Ascending aorta (tissue), 2 donors: ENCODE measurements at regions not wholly inside any gene's neighbourhood (a gene's known extent, or its start where the extent isn't known, plus 50 kb on each side); places are given as distances from the start of the nearest gene placed in this dataset.

Experiments used
- DNase-seq, 2 donors: peaks; one replicate each; pipeline ENCODE4 v3.0.0-alpha.2; 2019; ENCODE audit warnings: low spot score in 2 of 2
- H3K27ac ChIP-seq, 2 donors: fragments of 200-600 bp; sonication (generic); one replicate each; pipeline ENCODE4 v1.5.1; 2016 to 2017; ENCODE audit warnings: mild to moderate bottlenecking in 1 of 2
- H3K27me3 ChIP-seq: fragments of 200-600 bp; sonication (generic); one replicate; pipeline ENCODE4 v1.5.1; 2017
- H3K36me3 ChIP-seq, 2 donors: fragments of 200-600 bp; sonication (generic); one replicate each; pipeline ENCODE4 v1.5.1; 2016
- H3K4me1 ChIP-seq, 2 donors: fragments of 200-600 bp; sonication (generic); one replicate each; pipeline ENCODE4 v1.5.1; 2016 to 2017; ENCODE audit warnings: mild to moderate bottlenecking in 1 of 2
- H3K4me3 ChIP-seq, 2 donors: fragments of 200-600 bp; sonication (generic); one replicate each; pipeline ENCODE4 v1.5.1; 2016 to 2017; ENCODE audit warnings: mild to moderate bottlenecking in 1 of 2
- H3K9me3 ChIP-seq, 2 donors: fragments of 200-600 bp; sonication (generic); one replicate each; pipeline ENCODE4 v1.5.1; 2016
- CTCF ChIP-seq, 3 experiments: fragments of 200-600 bp in 2 of 3; fragments of 450-650 bp in 1 of 3; sonication (generic) in 2 of 3; IDR thresholded peaks; one replicate each; pipeline ENCODE4 v1.5.1; 2016 to 2019; ENCODE audit warnings: antibody characterized with exemption in 3 of 3, mild to moderate bottlenecking in 1 of 3, moderate library complexity in 1 of 3
- intact Hi-C: fragments of 100-400 bp; cut with DNase I; formaldehyde crosslinking; loops from one replicate; pipeline ENCODE4 v1.15.1; 2023

- Histone ChIP-seq H3K36me3 (no peaks in the 10 kb centered on the region), H3K27me3 (no peaks in the 10 kb centered on the region), H3K4me1 (no peaks in the 10 kb centered on the region), H3K9me3 (no peaks in the 10 kb centered on the region), H3K27ac (no peak overlapping the region), H3K4me3 (no peak overlapping the region)
- no peak for TF ChIP-seq CTCF (IDR thresholded peaks at IDR 0.05)
- DNase-seq: no peak
- intact Hi-C loops: no loop called here
These were observed 867.6 kb downstream of the TBC1D22A start for GRCh38 chr22:47629791-47630655.

- Histone ChIP-seq H3K4me1 (no peaks in the 10 kb centered on the region), H3K4me3 (no peak overlapping the region), H3K27ac (no peak overlapping the region), H3K36me3 (no peaks in the 10 kb centered on the region), H3K27me3 (no peaks in the 10 kb centered on the region), H3K9me3 (no peaks in the 10 kb centered on the region)
- intact Hi-C loops: no loop called here
- no peak for DNase-seq
- no peak for TF ChIP-seq CTCF (IDR thresholded peaks at IDR 0.05)
These were observed 866.8 kb downstream of the TBC1D22A start for GRCh38 chr22:47629273-47629711.

- no peak for TF ChIP-seq CTCF (IDR thresholded peaks at IDR 0.05)
- Histone ChIP-seq H3K4me3 (no peak overlapping the region), H3K27me3 (no peaks in the 10 kb centered on the region), H3K4me1 (no peaks in the 10 kb centered on the region), H3K9me3 (no peaks in the 10 kb centered on the region), H3K36me3 (no peaks in the 10 kb centered on the region), H3K27ac (no peak overlapping the region)
- intact Hi-C loops: no loop called here
- no peak for DNase-seq
These were observed 866.2 kb downstream of the TBC1D22A start for GRCh38 chr22:47628477-47629272.

- TF ChIP-seq CTCF (IDR thresholded peaks at IDR 0.05): no peak
- DNase-seq: no peak
- no peak overlapping the region for H3K27ac ChIP-seq
- intact Hi-C loops: no loop called here
- no peaks in the 10 kb centered on the region for H3K9me3 ChIP-seq
- H3K4me1 ChIP-seq: no peaks in the 10 kb centered on the region
- H3K27me3 ChIP-seq: no peaks in the 10 kb centered on the region
- H3K36me3 ChIP-seq: no peaks in the 10 kb centered on the region
- no peak overlapping the region for H3K4me3 ChIP-seq
These were observed 865.3 kb downstream of the TBC1D22A start for GRCh38 chr22:47627556-47628253.

GRCh38 chr22:47626428-47627390, 864.3 kb downstream of the TBC1D22A start:
- intact Hi-C loops: no loop called here
- Histone ChIP-seq H3K27me3 (no peaks in the 10 kb centered on the region), H3K27ac (no peak overlapping the region), H3K4me1 (no peaks in the 10 kb centered on the region), H3K36me3 (no peaks in the 10 kb centered on the region), H3K4me3 (no peak overlapping the region), H3K9me3 (no peaks in the 10 kb centered on the region)
- DNase-seq: no peak
- TF ChIP-seq CTCF (IDR thresholded peaks at IDR 0.05): no peak
